ENCODE measurements at regions not wholly inside any gene's neighbourhood (a gene's known extent, or its start where the extent isn't known, plus 50 kb on each side); places are given as distances from the start of the nearest gene placed in this dataset.

- TF ChIP-seq CTCF (IDR thresholded peaks at IDR 0.05; ENCODE audit: insufficient read depth, low read depth, low read length) (no peak), EZH2 (IDR thresholded peaks at IDR 0.05; ENCODE audit: insufficient read depth, low read length) (no peak)
Observed at GRCh38 chr2:146228466-146229058, 1616.3 kb upstream of the ACVR2A start.

All from astrocyte (in vitro differentiated cells and primary cell).